ENCODE measurements at regions not wholly inside any gene's neighbourhood (a gene's known extent, or its start where the extent isn't known, plus 50 kb on each side); places are given as distances from the start of the nearest gene placed in this dataset.

GRCh38 chr9:109855540-109855939, 75.5 kb downstream of the PALM2AKAP2 start:
- TF ChIP-seq CTCF (IDR thresholded peaks at IDR 0.05) (no peak), POLR2A (IDR thresholded peaks at IDR 0.05) (no peak), EP300 (IDR thresholded peaks at IDR 0.05) (no peak), POLR2AphosphoS5 (IDR thresholded peaks at IDR 0.05) (no peak)
